ENCODE measurements at regions not wholly inside any gene's neighbourhood (a gene's known extent, or its start where the extent isn't known, plus 50 kb on each side); places are given as distances from the start of the nearest gene placed in this dataset.

GRCh38 chr7:19442016-19442785 lies 266.6 kb downstream of the POLR1F start:
- no peak for DNase-seq

DNA sequence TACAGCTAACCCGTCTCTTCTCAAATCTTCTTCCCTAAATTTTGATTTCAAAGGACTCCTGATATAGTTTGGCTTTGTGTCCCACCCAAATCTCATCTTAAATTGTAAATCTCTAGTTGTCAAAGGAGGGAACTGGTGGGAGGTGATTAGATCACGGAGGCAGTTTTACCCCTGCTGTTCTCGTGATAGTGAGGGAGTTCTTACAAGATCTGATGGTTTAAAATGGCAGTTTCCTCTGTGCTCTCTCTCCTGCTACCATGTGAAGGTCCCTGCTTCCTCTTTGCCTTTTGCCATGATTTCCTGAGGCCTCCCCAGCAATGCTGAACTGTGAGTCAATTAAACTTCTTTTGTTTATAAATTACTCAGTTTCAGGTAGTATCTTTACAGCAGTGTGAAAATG lies 269.3 kb downstream of the POLR1F start:
- no peak for DNase-seq

GRCh38 chr7:19437446-19437845 lies 271.4 kb downstream of the POLR1F start:
- no peak for DNase-seq

- DNase-seq: no peak
Observed at GRCh38 chr7:19427944-19428343, 280.9 kb downstream of the POLR1F start.

DNA sequence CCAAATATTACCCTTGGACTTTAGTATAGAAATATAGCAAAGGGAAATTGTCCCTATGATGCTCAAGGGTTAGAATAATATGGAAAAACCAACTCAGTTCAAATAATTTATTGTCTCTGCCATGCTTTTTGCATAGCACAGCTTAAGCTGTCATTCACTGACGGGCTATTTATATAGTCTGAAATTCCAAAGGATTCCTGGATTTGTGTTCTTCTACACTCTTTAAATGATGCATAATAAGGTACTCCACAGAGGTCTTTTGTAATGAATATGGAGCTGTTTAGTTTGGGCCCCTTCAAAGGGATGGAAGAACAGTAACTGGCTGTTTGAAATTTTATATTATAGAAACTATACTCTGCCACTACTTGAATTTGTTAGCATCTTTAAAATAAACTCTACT lies 276.6 kb upstream of the FERD3L start:
- DNase-seq: no peak

DNA sequence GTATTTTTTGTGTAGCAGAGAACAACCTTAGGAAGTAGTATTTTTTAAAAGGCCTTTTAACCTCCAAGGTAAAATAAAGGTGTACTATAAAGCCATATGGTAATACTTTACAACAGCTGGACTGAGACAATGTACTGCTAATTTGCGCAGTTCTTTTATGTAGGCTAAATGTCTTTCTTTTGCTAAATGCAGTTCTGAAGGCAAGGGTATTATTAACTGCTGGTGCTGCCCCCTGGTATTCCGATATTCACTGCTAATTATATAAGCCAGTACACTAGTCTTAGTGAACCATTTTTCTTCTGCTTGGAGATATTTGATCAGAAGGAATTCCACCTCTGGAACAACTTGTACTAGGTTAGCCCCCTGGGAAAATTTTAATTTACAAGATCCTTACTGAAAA lies 272.0 kb upstream of the FERD3L start:
- DNase-seq: no peak

- no peak for DNase-seq
Observed at GRCh38 chr7:19415123-19415522, 269.9 kb upstream of the FERD3L start.

DNA sequence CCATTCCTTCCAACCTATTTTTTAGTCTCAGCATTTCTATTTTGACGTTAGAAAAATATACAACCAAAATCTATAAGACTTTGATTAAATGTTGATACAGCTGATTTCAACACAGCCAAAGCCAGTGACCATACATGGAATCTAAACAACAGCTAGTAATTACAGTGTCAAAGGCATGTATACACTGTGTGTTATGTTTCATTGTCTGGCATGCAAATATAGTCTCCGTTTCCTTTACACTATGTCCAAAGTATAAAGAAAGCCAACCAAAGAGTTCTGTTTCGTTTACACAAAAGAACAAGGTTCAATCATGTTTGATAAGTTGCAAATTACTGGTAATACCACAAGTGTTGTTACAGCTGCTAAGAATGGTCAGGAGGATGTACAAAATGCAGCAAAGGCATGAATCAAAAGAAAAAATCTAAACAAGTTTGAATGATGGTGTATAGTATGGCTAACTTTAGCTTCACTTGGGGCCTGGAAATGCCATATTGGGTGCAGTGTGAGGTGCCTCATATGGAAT lies 268.3 kb upstream of the FERD3L start:
- no peak for DNase-seq

DNA sequence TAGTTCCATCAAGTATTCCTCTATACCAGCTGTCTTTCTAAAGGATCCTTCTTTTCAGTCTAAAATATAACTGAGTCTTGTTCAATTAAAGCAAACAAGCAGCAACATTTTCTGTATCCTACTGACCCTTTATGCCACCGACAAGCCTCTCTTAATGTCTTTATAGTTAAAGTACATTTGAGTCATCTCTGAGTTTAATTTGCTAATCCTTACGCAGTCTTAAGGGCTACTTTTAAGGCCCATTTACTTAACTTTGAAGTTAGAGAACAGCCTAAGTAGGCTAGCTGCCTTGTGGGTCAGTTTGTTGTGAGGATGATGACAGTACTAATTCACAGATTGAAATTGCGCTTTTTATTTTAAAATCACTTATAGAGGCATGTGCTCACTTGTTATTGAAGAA lies 265.5 kb upstream of the FERD3L start:
- DNase-seq: no peak

DNA sequence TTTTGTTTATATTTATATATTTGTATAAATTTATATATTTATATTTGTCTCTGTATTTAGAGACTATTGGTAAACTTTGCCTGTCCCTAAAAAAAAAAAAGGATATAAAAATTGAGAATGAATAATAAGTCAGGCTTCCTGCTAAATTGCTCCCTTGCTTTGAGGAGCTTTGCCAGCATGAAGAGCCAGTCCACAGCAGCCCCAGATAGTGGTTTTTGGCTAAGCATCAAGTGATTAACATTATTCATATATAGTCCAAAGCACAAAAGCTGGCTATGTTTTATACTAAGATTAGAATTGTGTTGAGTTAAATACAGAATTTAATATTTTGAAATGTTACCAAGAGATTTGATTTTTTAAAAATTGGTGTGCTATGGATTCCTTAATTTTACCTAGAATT lies 264.9 kb upstream of the FERD3L start:
- DNase-seq: no peak

DNA sequence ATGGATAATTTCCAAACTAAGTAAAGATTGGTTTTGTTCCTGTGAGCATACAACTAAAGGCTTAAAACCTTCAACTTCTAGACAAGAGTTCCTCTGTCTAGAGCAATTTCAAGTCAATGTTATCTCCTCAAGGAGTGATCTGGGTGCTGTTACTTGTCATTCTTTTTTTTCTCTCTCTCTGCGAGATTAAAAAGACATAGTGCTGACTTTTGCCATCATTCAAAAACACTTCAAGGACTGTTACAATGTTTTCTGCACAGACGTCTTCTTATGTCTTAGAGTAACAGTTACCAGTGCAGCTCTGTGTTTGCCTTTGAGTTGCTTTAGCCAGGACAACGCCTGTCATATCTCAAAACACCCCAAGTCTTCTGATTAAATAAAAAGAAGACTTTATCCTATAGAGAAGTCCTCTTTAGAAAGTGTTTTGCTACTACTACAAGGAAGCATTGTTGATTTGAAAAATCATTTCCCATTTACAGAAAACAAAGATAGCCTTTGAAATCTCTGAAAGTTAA lies 263.5 kb upstream of the FERD3L start:
- no peak for DNase-seq

DNA sequence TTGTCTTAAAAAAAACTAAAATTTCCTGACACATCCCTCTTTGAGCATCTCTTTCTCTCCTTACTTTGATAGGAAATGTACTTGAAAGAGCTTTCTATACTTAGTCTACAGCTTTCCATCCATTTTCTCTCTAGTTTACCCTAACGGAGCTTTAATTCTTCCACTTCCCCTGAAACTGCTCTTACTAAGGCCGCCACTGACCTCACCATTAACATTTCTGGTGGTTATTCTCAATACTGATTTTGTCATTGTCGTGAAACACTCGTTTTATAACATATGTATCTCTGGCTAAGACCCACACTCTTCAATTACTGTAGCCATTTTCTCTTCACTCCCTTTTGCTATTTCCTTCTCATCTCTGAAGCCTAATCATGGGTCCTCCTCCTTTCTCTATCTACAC lies 262.0 kb upstream of the FERD3L start:
- no peak for DNase-seq

- DNase-seq: no peak
Observed at GRCh38 chr7:19405541-19405940, 260.3 kb upstream of the FERD3L start.

DNA sequence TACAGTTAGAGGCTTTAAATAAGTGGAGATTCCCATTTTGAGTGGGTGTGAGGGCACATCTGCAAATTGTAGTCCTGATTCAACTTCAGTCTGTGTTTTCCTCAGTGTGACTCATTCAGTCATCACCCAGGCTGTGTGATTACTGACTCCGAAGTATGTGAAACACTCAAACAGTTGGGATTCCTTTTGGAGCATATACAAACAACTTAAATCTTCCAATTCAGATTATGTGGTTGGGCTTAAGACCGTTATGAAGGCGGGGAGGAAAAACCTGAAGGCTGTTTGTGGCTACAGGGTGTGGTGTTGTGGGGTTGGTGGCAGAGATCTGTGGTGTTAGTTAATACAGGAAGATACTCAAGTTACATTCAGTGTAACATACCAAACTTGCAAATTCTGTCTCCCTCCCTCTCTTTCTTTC lies 259.7 kb upstream of the FERD3L start:
- DNase-seq: no peak

GRCh38 chr7:19403691-19404090 lies 258.5 kb upstream of the FERD3L start:
- no peak for DNase-seq

DNA sequence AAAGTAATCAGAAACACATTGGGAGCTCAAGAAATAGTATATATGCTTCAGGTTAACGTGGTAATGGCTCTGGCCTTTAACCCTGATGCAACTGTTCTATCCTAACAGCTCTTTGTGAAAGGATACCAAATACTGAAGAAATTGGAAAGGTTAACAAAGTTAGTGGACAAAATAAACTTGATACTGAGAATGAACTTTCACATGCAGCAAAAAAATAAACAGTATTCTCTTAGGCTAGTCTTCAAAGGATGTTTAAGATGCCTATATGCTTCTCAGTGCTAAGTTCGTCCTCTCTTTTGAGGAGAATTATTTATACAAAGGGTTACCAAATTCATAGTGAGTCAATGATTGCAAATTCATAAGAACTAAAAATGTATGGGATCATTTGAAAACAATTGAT lies 256.2 kb upstream of the FERD3L start:
- no peak for DNase-seq

GRCh38 chr7:19400758-19401254 lies 255.6 kb upstream of the FERD3L start:
- no peak for DNase-seq

DNA sequence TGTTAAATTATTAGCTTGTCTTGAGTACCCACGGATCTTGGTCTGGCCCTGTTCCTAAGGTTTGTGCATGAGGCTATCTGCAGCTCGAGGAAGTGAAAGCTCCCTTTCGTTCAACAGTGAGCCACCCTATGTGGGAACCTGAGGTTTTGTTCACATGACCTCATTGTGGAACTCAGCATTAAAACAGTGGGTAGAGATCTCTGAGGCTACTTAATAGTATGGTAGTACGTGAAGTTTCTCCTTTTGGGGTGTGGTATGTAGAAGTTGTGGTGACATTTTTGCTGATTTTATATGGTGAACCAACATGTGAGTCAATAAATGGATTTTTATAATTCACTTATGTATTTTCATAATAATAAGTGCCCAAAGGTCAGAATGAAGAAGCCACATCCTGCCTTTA lies 252.7 kb upstream of the FERD3L start:
- no peak for DNase-seq

DNA sequence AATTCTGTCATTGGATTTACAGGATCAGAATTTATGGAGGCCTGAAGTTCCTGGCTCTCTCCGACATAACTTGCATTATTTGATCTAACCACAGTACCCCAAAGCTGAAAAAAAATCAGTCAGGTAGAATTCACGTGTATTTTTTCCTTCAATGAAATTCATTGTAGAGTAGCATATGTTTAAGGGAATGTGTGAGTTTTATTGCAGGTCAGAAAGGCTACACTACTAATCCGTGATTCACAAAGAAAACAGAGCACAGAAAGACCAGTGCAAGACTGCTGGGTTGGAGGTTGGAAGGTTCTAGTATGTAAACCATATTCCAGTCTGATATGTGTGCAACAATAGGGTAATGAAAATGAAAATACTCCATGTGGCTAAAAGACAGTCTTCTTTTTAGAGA lies 247.0 kb upstream of the FERD3L start:
- DNase-seq: no peak

- no peak for DNase-seq
Observed at GRCh38 chr7:19390795-19391194, 245.6 kb upstream of the FERD3L start.

GRCh38 chr7:19381321-19381720 lies 236.1 kb upstream of the FERD3L start:
- no peak for DNase-seq

DNA sequence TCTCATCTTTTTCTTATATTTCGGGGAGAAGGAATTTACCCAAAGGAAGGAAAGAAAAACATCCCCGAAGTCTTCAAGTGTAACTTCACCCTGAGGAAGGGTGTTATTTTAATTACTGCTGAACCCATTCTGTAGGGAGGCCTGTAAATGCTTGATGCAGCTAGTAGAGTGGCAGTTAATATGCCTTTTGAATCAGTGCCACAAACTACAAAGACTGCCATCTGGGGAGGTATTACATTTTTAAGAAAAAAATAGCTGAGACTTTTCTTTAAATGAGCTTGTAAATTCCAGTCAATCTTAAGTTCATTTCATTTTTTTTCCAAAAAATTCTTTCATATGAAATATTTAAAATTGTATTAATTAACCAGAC lies 233.1 kb upstream of the FERD3L start:
- no peak for DNase-seq

- no peak for DNase-seq
Observed at GRCh38 chr7:19377611-19378344, 232.6 kb upstream of the FERD3L start.

- no peak for DNase-seq
Observed at GRCh38 chr7:19376538-19376937, 231.3 kb upstream of the FERD3L start.
